Ishikawa (cell line): ENCODE measurements at regions not wholly inside any gene's neighbourhood (a gene's known extent, or its start where the extent isn't known, plus 50 kb on each side); places are given as distances from the start of the nearest gene placed in this dataset.

Source experiments
- EP300 ChIP-seq: IDR thresholded peaks from 2 replicates; pipeline ENCODE4 v1.6.1; 2012; ENCODE audit warnings: borderline replicate concordance
- NFIC ChIP-seq: IDR thresholded peaks from 2 replicates; pipeline ENCODE4 v1.6.1; 2012
- RAD21 ChIP-seq: IDR thresholded peaks from 2 replicates; pipeline ENCODE4 v1.6.1; 2012; ENCODE audit warnings: low read depth
- TAF1 ChIP-seq: IDR thresholded peaks from 2 replicates; pipeline ENCODE4 v1.6.1; 2012; ENCODE audit warnings: low read depth, mild to moderate bottlenecking
- ZBTB7A ChIP-seq: IDR thresholded peaks from 2 replicates; pipeline ENCODE4 v1.6.1; 2012; ENCODE audit warnings: low read depth

- no peak for TF ChIP-seq ZBTB7A
- no peak for TF ChIP-seq EP300
- no peak for TF ChIP-seq TAF1
- TF ChIP-seq NFIC: no peak
- no peak for TF ChIP-seq RAD21
Observed at GRCh38 chr1:221335161-221336101, 406.5 kb downstream of the DUSP10 start.
